ENCODE measurements at regions not wholly inside any gene's neighbourhood (a gene's known extent, or its start where the extent isn't known, plus 50 kb on each side); places are given as distances from the start of the nearest gene placed in this dataset.

GRCh38 chr5:145161391-145161790, 673.8 kb downstream of the PRELID2 start:
- Histone ChIP-seq H3K4me3 (no peak overlapping the region), H3K36me3 (no peaks in the 10 kb centered on the region), H3K27ac (no peak overlapping the region), H3K9me3 (no peaks in the 10 kb centered on the region), H3K27me3 (no peaks in the 10 kb centered on the region), H3K4me1 (no peaks in the 10 kb centered on the region)
- TF ChIP-seq POLR2A (IDR thresholded peaks at IDR 0.05) = no peak
- TF ChIP-seq POLR2AphosphoS5 (IDR thresholded peaks at IDR 0.05; ENCODE audit: insufficient read depth in 1 of 2, low read depth in 1 of 2) = no peak
- TF ChIP-seq CTCF (IDR thresholded peaks at IDR 0.05) = no peak
- intact Hi-C loops (cut with DNase I) = no loop called here
- no peak for DNase-seq (ENCODE audit: extremely low spot score in 2 of 2)

DNA sequence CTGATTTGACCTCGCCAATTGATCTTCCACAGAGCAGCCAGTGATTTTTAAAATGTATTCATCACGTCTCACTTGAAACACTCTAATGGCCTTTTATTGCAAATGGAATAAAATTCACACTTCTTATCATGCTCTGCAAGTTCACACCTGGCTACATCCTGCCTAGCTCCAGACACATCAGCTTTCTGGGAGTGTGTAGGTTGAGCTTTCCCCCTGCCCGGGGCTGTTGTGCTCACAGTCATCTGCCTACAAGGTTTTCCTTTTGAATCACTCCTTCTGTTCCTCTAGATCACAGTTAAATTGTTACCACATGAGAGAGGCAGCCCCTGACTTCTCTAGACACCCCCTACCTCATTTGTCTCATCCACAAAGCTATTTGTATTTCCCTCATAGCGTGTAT, 674.5 kb downstream of the PRELID2 start:
- no peak for TF ChIP-seq POLR2AphosphoS5 (IDR thresholded peaks at IDR 0.05; ENCODE audit: insufficient read depth in 1 of 2, low read depth in 1 of 2)
- no peak for TF ChIP-seq CTCF (IDR thresholded peaks at IDR 0.05)
- TF ChIP-seq POLR2A (IDR thresholded peaks at IDR 0.05) = no peak
- intact Hi-C loops (cut with DNase I) = no loop called here
- DNase-seq (ENCODE audit: extremely low spot score in 2 of 2) = no peak
- no peak overlapping the region for H3K4me3 ChIP-seq
- no peaks in the 10 kb centered on the region for H3K4me1 ChIP-seq
- no peaks in the 10 kb centered on the region for H3K36me3 ChIP-seq
- H3K27me3 ChIP-seq = no peaks in the 10 kb centered on the region
- no peaks in the 10 kb centered on the region for H3K9me3 ChIP-seq
- no peak overlapping the region for H3K27ac ChIP-seq

DNA sequence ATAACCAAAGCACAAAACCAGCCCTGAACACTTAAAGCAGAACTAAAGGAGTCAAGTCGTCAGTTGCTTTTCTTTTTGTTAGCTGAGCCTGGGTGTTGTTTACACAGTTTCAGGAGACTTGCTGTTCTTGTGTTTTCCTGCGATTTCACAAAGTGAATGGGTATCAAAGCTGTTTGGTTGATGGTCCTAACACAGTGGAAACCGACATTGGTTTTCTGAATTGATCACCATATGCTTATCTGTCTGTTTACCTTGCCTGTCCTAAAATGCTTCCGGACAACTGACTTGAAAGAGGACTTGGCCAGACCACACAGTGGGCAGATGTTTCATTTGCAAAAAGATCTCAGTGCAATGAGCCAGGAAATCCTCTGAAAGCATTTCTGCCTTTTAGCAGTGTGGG, 676.4 kb downstream of the PRELID2 start:
- H3K4me3 ChIP-seq = no peak overlapping the region
- intact Hi-C loops (cut with DNase I) = no loop called here
- no peaks in the 10 kb centered on the region for H3K36me3 ChIP-seq
- TF ChIP-seq POLR2AphosphoS5 (IDR thresholded peaks at IDR 0.05; ENCODE audit: insufficient read depth in 1 of 2, low read depth in 1 of 2) (no peak), POLR2A (IDR thresholded peaks at IDR 0.05) (no peak)
- no peaks in the 10 kb centered on the region for H3K9me3 ChIP-seq
- H3K27me3 ChIP-seq = no peaks in the 10 kb centered on the region
- no peaks in the 10 kb centered on the region for H3K4me1 ChIP-seq
- H3K27ac ChIP-seq = no peak overlapping the region
- no peak for DNase-seq (ENCODE audit: extremely low spot score in 2 of 2)

DNA sequence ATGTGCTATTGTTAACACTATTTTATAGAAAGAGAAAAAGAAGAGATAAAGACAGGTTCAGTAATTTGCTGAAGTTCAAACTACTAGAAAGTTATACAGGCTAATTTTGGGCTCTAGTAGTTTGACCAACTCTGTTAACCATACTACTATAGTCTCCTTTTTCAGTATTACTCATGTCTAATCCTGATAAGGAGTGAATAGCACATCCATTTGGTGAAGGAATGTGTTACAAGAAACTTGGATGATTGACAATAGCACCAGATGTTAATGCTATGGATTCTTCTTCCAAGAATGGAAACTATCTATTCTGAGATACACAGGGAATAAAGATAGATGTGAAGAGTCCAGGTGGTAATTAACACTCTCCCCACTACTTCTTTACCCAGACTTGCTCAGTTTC, 677.3 kb downstream of the PRELID2 start:
- Histone ChIP-seq H3K4me3 (no peak overlapping the region), H3K27ac (no peak overlapping the region), H3K9me3 (no peaks in the 10 kb centered on the region), H3K27me3 (no peaks in the 10 kb centered on the region), H3K36me3 (no peaks in the 10 kb centered on the region), H3K4me1 (no peaks in the 10 kb centered on the region)
- TF ChIP-seq POLR2A (IDR thresholded peaks at IDR 0.05) (no peak), POLR2AphosphoS5 (IDR thresholded peaks at IDR 0.05; ENCODE audit: insufficient read depth in 1 of 2, low read depth in 1 of 2) (no peak), CTCF (IDR thresholded peaks at IDR 0.05) (no peak)
- intact Hi-C loops (cut with DNase I) = no loop called here
- no peak for DNase-seq (ENCODE audit: extremely low spot score in 2 of 2)

DNA sequence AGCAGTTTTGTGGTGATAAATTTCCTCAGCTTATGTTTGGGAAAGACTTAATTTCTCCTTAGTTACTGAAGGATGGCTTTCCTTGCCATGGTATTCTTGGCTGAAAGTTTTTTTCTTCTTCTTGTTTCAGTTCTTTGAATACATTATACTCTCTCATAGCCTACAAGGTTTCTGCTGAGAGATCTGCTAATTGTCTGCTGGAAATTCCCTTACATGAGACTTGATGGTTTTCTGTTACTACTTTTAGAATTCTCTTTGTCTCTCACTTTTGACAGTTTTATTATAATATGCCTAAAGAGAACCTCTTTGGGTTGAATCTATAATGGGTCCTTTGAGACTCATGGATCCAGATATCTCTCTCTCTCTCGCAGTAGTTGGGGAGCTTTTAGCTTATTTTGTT, 693.6 kb downstream of the PRELID2 start:
- intact Hi-C loops (cut with DNase I) = no loop called here
- no peak for DNase-seq (ENCODE audit: extremely low spot score in 2 of 2)
- TF ChIP-seq POLR2A (IDR thresholded peaks at IDR 0.05) = no peak
- no peak for TF ChIP-seq CTCF (IDR thresholded peaks at IDR 0.05)
- TF ChIP-seq POLR2AphosphoS5 (IDR thresholded peaks at IDR 0.05; ENCODE audit: insufficient read depth in 1 of 2, low read depth in 1 of 2) = no peak

GRCh38 chr5:145130996-145131395, 704.1 kb downstream of the PRELID2 start:
- Histone ChIP-seq H3K36me3 (no peaks in the 10 kb centered on the region), H3K27ac (no peak overlapping the region), H3K4me1 (no peaks in the 10 kb centered on the region), H3K9me3 (no peaks in the 10 kb centered on the region), H3K4me3 (no peak overlapping the region), H3K27me3 (no peaks in the 10 kb centered on the region)
- DNase-seq (ENCODE audit: extremely low spot score in 2 of 2) = no peak
- intact Hi-C loops (cut with DNase I) = no loop called here
- TF ChIP-seq POLR2A (IDR thresholded peaks at IDR 0.05) (no peak), POLR2AphosphoS5 (IDR thresholded peaks at IDR 0.05; ENCODE audit: insufficient read depth in 1 of 2, low read depth in 1 of 2) (no peak), CTCF (IDR thresholded peaks at IDR 0.05) (no peak)

More for the DNA sequence above, 693.6 kb downstream of the PRELID2 start:
- H3K9me3 ChIP-seq = no peaks in the 10 kb centered on the region
- no peaks in the 10 kb centered on the region for H3K36me3 ChIP-seq
- H3K4me1 ChIP-seq = no peaks in the 10 kb centered on the region
- H3K27ac ChIP-seq = no peak overlapping the region
- H3K4me3 ChIP-seq = no peak overlapping the region
- H3K27me3 ChIP-seq = no peaks in the 10 kb centered on the region

All from vagina (tissue), 2 donors.